Caco-2 (cell line): ENCODE measurements at regions not wholly inside any gene's neighbourhood (a gene's known extent, or its start where the extent isn't known, plus 50 kb on each side); places are given as distances from the start of the nearest gene placed in this dataset.

Experiments
- BruUV-seq: library from RNA; stranded (reverse); fragments of 400-500 nt; replicated peaks from 2 replicates; lab custom pipeline; 2021; lab: Mats Ljungman, UMichigan
- CTCF ChIA-PET: fragments of 300-600 bp; sonication (Branson Sonifier 250); formaldehyde crosslinking; loops from one replicate; lab custom pipeline; 2022; ENCODE audit warnings: antibody characterized with exemption; lab: Charles Lee
- POLR2A ChIA-PET: fragments of 300-600 bp; sonication (Branson Sonifier 250); formaldehyde crosslinking; loops from one replicate; lab custom pipeline; 2022; ENCODE audit warnings: antibody characterized with exemption; lab: Charles Lee
- DNase-seq, 2 experiments: peaks; one replicate each; pipeline versions ENCODE4 v3.0.0 to v3.0.0-alpha.2; 2020 to 2022
- H3K27me3 ChIP-seq: replicated peaks from 2 replicates; pipeline ENCODE4 v1.6.0; 2011; ENCODE audit warnings: low read length; ENCODE audit not compliant: control insufficient read depth, insufficient read depth
- H3K36me3 ChIP-seq: 2 replicates; pipeline ENCODE4 v1.5.1; 2011; ENCODE audit warnings: low read length; ENCODE audit not compliant: control insufficient read depth, insufficient read depth
- H3K4me1 ChIP-seq: fragments of 250-450 bp; sonication (Bioruptor Pico); 2 replicates; pipeline ENCODE4 v1.5.1; 2020; ENCODE audit warnings: mild to moderate bottlenecking
- H3K4me3 ChIP-seq: 2 replicates; pipeline ENCODE4 v1.5.1; 2011; ENCODE audit warnings: low read depth, mild to moderate bottlenecking, control low read depth, low read length
- H3K9me3 ChIP-seq: fragments of 250-450 bp; sonication (Bioruptor Pico); 2 replicates; pipeline ENCODE4 v1.5.1; 2020; ENCODE audit warnings: mild to moderate bottlenecking, moderate library complexity
- H3K27ac Mint-ChIP-seq: one replicate; pipeline ENCODE4 v1.8.0; 2022; ENCODE audit warnings: mixed read lengths; ENCODE audit not compliant: unreplicated experiment
- H3K27me3 Mint-ChIP-seq: one replicate; pipeline ENCODE4 v1.8.0; 2022; ENCODE audit warnings: mixed read lengths; ENCODE audit not compliant: insufficient read depth, unreplicated experiment
- H3K36me3 Mint-ChIP-seq: one replicate; pipeline ENCODE4 v1.8.0; 2022; ENCODE audit warnings: mild to moderate bottlenecking, mixed read lengths; ENCODE audit not compliant: insufficient read depth, unreplicated experiment
- H3K4me1 Mint-ChIP-seq: one replicate; pipeline ENCODE4 v1.8.0; 2022; ENCODE audit warnings: low read depth, mixed read lengths; ENCODE audit not compliant: unreplicated experiment
- H3K4me3 Mint-ChIP-seq: one replicate; pipeline ENCODE4 v1.8.0; 2022; ENCODE audit warnings: mild to moderate bottlenecking, moderate library complexity, mixed read lengths; ENCODE audit not compliant: unreplicated experiment
- H3K9me3 Mint-ChIP-seq: one replicate; pipeline ENCODE4 v1.8.0; 2022; ENCODE audit warnings: mixed read lengths; ENCODE audit not compliant: unreplicated experiment
- intact Hi-C: fragments of 100-400 bp; cut with micrococcal nuclease; formaldehyde crosslinking; loops from one replicate; pipeline ENCODE4 v1.10.0; 2022; ENCODE audit not compliant: unreplicated experiment
- TF ChIP-seq, protein P1 (sequence below), 2 experiments: fragments of 200-600 bp in 1 of 2; IDR thresholded peaks; 1 replicate in 1 of 2; 2 replicates in 1 of 2; pipeline versions ENCODE4 v1.5.1 to v1.8.0; 2011 to 2022; ENCODE audit warnings: antibody characterized with exemption in 1 of 2, control low read depth in 1 of 2, inconsistent platforms in 1 of 2, low read depth in 1 of 2, low read length in 1 of 2, mild to moderate bottlenecking in 1 of 2, moderate library complexity in 1 of 2; ENCODE audit not compliant: insufficient read depth in 1 of 2, severe bottlenecking in 1 of 2, unreplicated experiment in 1 of 2

DNA sequence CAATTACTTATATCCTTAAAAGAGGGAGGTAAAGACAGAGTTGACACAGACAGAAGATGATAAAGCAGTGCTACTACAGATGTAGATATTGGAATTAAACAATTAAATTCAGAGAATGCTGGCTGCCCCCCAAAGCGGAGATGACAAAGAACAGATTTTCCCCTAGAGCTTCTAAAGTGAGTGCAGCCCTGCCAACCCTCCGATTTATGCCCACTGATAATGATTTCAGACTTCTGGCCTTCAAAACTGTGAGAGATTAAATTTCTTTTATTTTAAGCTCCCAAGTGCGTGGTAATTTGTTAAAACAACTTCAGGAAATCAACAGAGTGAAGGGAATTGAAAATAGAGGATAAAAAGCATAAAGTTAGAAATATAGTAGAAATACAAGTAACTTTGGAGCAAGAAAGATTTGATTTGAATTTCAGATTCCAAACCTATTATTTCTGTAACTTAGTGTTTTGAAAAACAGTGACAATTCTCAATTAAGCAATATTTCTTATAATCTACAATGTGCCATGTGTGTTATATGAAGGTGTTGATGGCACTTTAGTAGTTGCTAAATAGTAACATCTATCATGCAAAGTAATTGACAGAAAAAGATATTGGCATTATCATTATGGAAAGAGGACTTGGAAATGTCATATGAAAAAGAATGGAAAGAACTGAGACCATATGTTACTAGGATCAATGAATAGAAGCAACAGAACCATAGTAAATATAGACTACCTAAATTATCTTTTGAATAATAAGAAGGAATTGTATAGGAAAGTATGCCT is 946.4 kb upstream of the PTPRD start:
- intact Hi-C loops = no loop called here
- no peak for DNase-seq
- no peaks in the 10 kb centered on the region for H3K4me1 ChIP-seq
- H3K4me3 ChIP-seq = no peak overlapping the region
- H3K36me3 Mint-ChIP-seq = no peaks in the 10 kb centered on the region
- no peaks in the 10 kb centered on the region for H3K9me3 ChIP-seq
- no TSS peak for BruUV-seq
- H3K27me3 Mint-ChIP-seq = no peaks in the 10 kb centered on the region
- no peaks in the 10 kb centered on the region for H3K27me3 ChIP-seq
- ChIA-PET CTCF (no interaction called here), POLR2A (no interaction called here)
- H3K27ac Mint-ChIP-seq = no peak overlapping the region
- H3K4me3 Mint-ChIP-seq = no peak overlapping the region
- H3K36me3 ChIP-seq = no peaks in the 10 kb centered on the region
- TF ChIP-seq, protein P1, sequence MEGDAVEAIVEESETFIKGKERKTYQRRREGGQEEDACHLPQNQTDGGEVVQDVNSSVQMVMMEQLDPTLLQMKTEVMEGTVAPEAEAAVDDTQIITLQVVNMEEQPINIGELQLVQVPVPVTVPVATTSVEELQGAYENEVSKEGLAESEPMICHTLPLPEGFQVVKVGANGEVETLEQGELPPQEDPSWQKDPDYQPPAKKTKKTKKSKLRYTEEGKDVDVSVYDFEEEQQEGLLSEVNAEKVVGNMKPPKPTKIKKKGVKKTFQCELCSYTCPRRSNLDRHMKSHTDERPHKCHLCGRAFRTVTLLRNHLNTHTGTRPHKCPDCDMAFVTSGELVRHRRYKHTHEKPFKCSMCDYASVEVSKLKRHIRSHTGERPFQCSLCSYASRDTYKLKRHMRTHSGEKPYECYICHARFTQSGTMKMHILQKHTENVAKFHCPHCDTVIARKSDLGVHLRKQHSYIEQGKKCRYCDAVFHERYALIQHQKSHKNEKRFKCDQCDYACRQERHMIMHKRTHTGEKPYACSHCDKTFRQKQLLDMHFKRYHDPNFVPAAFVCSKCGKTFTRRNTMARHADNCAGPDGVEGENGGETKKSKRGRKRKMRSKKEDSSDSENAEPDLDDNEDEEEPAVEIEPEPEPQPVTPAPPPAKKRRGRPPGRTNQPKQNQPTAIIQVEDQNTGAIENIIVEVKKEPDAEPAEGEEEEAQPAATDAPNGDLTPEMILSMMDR (IDR thresholded peaks at IDR 0.05; ENCODE audit: insufficient read depth in 1 of 2, low read depth in 1 of 2, low read length in 1 of 2, severe bottlenecking in 1 of 2, unreplicated experiment in 1 of 2) = no peak
- no peaks in the 10 kb centered on the region for H3K4me1 Mint-ChIP-seq
- H3K9me3 Mint-ChIP-seq = no peaks in the 10 kb centered on the region

DNA sequence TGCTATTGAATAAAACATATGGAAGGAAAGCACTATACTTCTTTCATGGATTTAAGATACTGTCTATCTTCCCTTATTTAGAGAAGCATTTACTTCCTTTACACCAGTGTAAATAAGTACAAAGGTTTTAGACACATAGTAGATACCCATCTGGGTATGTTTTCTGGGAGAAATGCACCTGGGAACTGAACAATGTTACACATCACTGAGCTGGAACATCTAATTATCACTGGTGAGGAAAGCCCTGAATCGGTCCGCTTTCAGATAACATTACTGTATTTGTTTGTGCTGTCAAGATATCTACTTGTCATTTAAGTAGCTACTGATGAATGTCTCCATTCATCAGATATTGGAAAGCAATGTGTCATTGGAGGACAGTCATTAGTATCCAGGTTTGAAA is 964.7 kb upstream of the PTPRD start:
- DNase-seq = no peak
- no peaks in the 10 kb centered on the region for H3K27me3 ChIP-seq
- H3K4me3 Mint-ChIP-seq = no peak overlapping the region
- H3K9me3 Mint-ChIP-seq = no peaks in the 10 kb centered on the region
- H3K27me3 Mint-ChIP-seq = no peaks in the 10 kb centered on the region
- H3K36me3 Mint-ChIP-seq = no peaks in the 10 kb centered on the region
- BruUV-seq = no TSS peak
- no peaks in the 10 kb centered on the region for H3K36me3 ChIP-seq
- POLR2A ChIA-PET = no interaction called here
- H3K4me3 ChIP-seq = no peak overlapping the region
- TF ChIP-seq, protein P1 (IDR thresholded peaks at IDR 0.05; ENCODE audit: insufficient read depth in 1 of 2, low read depth in 1 of 2, low read length in 1 of 2, severe bottlenecking in 1 of 2, unreplicated experiment in 1 of 2) = no peak
- no peak overlapping the region for H3K27ac Mint-ChIP-seq
- intact Hi-C loops = no loop called here
- no peaks in the 10 kb centered on the region for H3K4me1 Mint-ChIP-seq
- CTCF ChIA-PET = no interaction called here
- H3K9me3 ChIP-seq = no peaks in the 10 kb centered on the region
- no peaks in the 10 kb centered on the region for H3K4me1 ChIP-seq

GRCh38 chr9:11595756-11596155 is 983.0 kb upstream of the PTPRD start:
- H3K27me3 ChIP-seq = no peaks in the 10 kb centered on the region
- TF ChIP-seq, protein P1 (IDR thresholded peaks at IDR 0.05; ENCODE audit: insufficient read depth in 1 of 2, low read depth in 1 of 2, low read length in 1 of 2, severe bottlenecking in 1 of 2, unreplicated experiment in 1 of 2) = no peak
- Mint-ChIP-seq H3K4me3 (no peak overlapping the region), H3K36me3 (no peaks in the 10 kb centered on the region), H3K4me1 (no peaks in the 10 kb centered on the region), H3K27me3 (no peaks in the 10 kb centered on the region), H3K9me3 (no peaks in the 10 kb centered on the region), H3K27ac (no peak overlapping the region)
- no peak overlapping the region for H3K4me3 ChIP-seq
- no TSS peak for BruUV-seq
- CTCF ChIA-PET = no interaction called here
- DNase-seq = no peak
- intact Hi-C loops = no loop called here
- H3K9me3 ChIP-seq = no peaks in the 10 kb centered on the region
- no peaks in the 10 kb centered on the region for H3K4me1 ChIP-seq
- no peaks in the 10 kb centered on the region for H3K36me3 ChIP-seq
- POLR2A ChIA-PET = no interaction called here
